Heart right ventricle (tissue), 16 donors: ENCODE measurements at regions not wholly inside any gene's neighbourhood (a gene's known extent, or its start where the extent isn't known, plus 50 kb on each side); places are given as distances from the start of the nearest gene placed in this dataset.

Experiments used
- ATAC-seq, 8 donors: fragments of 200-7000 bp; cut with Tn5 transposase; one replicate each; pipeline ENCODE4 v1.9.1; 2020; ENCODE audit warnings: mild to moderate bottlenecking in 8 of 8, moderate library complexity in 8 of 8, moderate number of reproducible peaks in 1 of 8
- DNase-seq, 2 donors: peaks; one replicate each; pipeline ENCODE4 v3.0.0-alpha.2; 2020
- H3K27ac ChIP-seq, 10 donors: fragments of 200-600 bp; sonication (generic) in 2 of 10; one replicate each; pipeline versions ENCODE4 v1.5.0 to v1.8.0; 2020 to 2022; ENCODE audit warnings: mild to moderate bottlenecking in 3 of 10
- H3K27me3 ChIP-seq, 7 donors: fragments of 200-600 bp; one replicate each; pipeline ENCODE4 v1.8.0; 2021 to 2022; ENCODE audit warnings: mild to moderate bottlenecking in 2 of 7
- H3K36me3 ChIP-seq, 9 donors: fragments of 200-600 bp; sonication (generic) in 1 of 9; one replicate each; pipeline versions ENCODE4 v1.5.0 to v1.8.0; 2020 to 2022; ENCODE audit warnings: mild to moderate bottlenecking in 2 of 9
- H3K4me1 ChIP-seq, 9 donors: fragments of 200-600 bp; sonication (generic) in 1 of 9; one replicate each; pipeline versions ENCODE4 v1.5.0 to v1.8.0; 2020 to 2022; ENCODE audit warnings: mild to moderate bottlenecking in 4 of 9
- H3K4me3 ChIP-seq, 10 donors: fragments of 200-600 bp; sonication (generic) in 2 of 10; one replicate each; pipeline versions ENCODE4 v1.5.0 to v1.8.0; 2020 to 2022; ENCODE audit warnings: mild to moderate bottlenecking in 7 of 10, moderate library complexity in 2 of 10
- H3K9me3 ChIP-seq, 11 donors: fragments of 200-600 bp in 10 of 11; sonication (generic) in 2 of 11; one replicate each; pipeline versions ENCODE4 v1.5.0 to v1.8.0; 2013 to 2022; ENCODE audit warnings: mild to moderate bottlenecking in 2 of 11, control low read depth in 1 of 11, moderate library complexity in 1 of 11
- CTCF ChIP-seq, 9 donors: fragments of 200-600 bp; sonication (generic) in 2 of 9; IDR thresholded peaks; one replicate each; pipeline versions ENCODE4 v1.5.0 to v1.8.0; 2021 to 2022; ENCODE audit warnings: antibody characterized with exemption in 9 of 9, mild to moderate bottlenecking in 5 of 9, moderate library complexity in 1 of 9
- WGBS, 2 donors: extraction: QIAGEN DNeasy Blood & Tissue Kit; methylation state at CpG; one replicate each; pipeline ENCODE4 v1.1.7; 2013; ENCODE audit warnings: inconsistent platforms in 1 of 2; 5-methylcytosine and 5-hydroxymethylcytosine counted together
- intact Hi-C, 10 donors: fragments of 100-400 bp; cut with DNase I; formaldehyde crosslinking; loops; one replicate each; pipeline versions ENCODE4 v1.11.1 to v1.14.2; 2022
- donor health status: Arrhythmogenic right ventricular cardiomyopathy.
- donor health status: ischemic (EF 13 %, LVEDD 7.1; RV severe dilation, severe dysfunction).
- donor health status: healthy with polysubstance abuse.
- donor health status: DM: no; HTN: yes; CAD: no.
- donor health status: DM: no; HTN: no; CAD: no.
- donor health status: ischemic (EF 25% LVEDD 6.9; RV normal size, moderate dysfunction).
- donor health status: ischemic (EF 25% LVEDD 5.7; RV mildly dilated, moderate dysfunction).
- donor health status: healthy.
- donor health status: DM: yes; HTN: yes; CAD: no.
- donor health status: Ischemic cardiomyopathy.
- donor health status: ischemic (EF 35%, LVEDD 5.7; RV mildly dilated, moderate dysfunction).
- donor health status: nonischemic (EF 11% LVEDD 7.7; RV severe dilation, severe dysfunction).
- donor health status: DM: yes; HTN: yes; CAD: no.
- donor health status: PGD.
- donor health status: ischemic (EF 29% LVEDD 5.4; RV normal size, mild dysfunction).
- donor health status: nonischemic (EF 23%, LVEDD 6.1; RV moderate dilation, normal function).

GRCh38 chrX:122113896-122114295, 1066.5 kb downstream of the GLUD2 start:
- WGBS, 2 donors = 34 to 72% methylated on average over 4 of the region's 4 CpGs
- H3K4me3 ChIP-seq = no peak overlapping the region
- intact Hi-C loops = no loop called here

DNA sequence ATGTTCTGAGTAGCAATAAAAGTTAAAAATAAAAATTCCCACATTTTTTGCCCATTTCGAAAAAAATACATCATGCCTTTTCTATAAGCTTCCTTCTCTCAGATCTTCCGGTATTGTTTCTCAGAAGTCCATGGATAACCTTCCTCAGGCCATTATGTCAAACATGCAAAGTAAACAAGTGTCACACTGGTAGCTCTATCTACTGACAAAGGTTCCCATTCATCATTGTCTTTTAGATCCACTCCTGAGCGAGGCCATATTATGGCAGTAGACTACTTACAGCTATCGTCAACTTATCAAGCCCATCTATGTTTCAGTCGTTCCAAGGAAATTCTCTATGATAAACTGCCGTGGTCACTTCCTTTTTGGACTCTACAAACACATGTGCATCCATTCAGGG, 1068.2 kb downstream of the GLUD2 start:
- no peak overlapping the region for H3K4me3 ChIP-seq
- DNase-seq = no peak
- 40 to 53% methylated on average over 6 of the region's 6 CpGs for WGBS, 2 donors
- H3K9me3 ChIP-seq = peaks cover 0 to 7% (median 0%) of the 10 kb centered on the region in 11 donors
- no peak overlapping the region for H3K27ac ChIP-seq
- no peaks in the 10 kb centered on the region for H3K36me3 ChIP-seq
- intact Hi-C loops = no loop called here
- ATAC-seq = no peak
- no peak for TF ChIP-seq CTCF (IDR thresholded peaks at IDR 0.05)
- no peaks in the 10 kb centered on the region for H3K27me3 ChIP-seq
- H3K4me1 ChIP-seq = no peaks in the 10 kb centered on the region

More at GRCh38 chrX:122113896-122114295, 1066.5 kb downstream of the GLUD2 start:
- Histone ChIP-seq H3K27me3 (no peaks in the 10 kb centered on the region), H3K9me3 (peaks cover 0 to 7% (median 0%) of the 10 kb centered on the region in 11 donors), H3K27ac (no peak overlapping the region), H3K36me3 (no peaks in the 10 kb centered on the region), H3K4me1 (no peaks in the 10 kb centered on the region)
- TF ChIP-seq CTCF (IDR thresholded peaks at IDR 0.05) = no peak
- DNase-seq (no peak), ATAC-seq (no peak)

DNA sequence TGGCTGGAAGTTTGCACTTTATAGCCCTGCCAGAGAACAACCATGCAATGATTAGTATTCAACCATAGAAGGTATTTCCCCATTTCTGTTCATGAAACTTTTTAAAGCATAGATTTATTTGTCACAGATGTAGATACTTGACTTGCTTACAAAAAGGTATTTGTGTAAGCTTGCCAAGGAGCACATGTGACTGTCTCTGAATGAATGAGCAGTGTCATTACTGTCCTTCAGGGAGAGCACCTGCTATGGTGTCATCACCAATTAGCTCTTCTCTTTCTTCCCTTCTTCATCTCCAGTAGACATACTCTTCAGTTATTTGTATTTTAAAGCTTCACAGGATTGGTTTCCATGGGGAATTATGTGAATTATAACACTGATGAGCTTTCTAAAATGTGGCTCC, 1064.7 kb upstream of the GRIA3 start:
- no peak for TF ChIP-seq CTCF (IDR thresholded peaks at IDR 0.05)
- no peaks in the 10 kb centered on the region for H3K27me3 ChIP-seq
- H3K36me3 ChIP-seq = no peaks in the 10 kb centered on the region
- intact Hi-C loops = no loop called here
- no peaks in the 10 kb centered on the region for H3K4me1 ChIP-seq
- DNase-seq (no peak), ATAC-seq (no peak)
- no peak overlapping the region for H3K27ac ChIP-seq
- no peaks in the 10 kb centered on the region for H3K9me3 ChIP-seq
- H3K4me3 ChIP-seq = no peak overlapping the region

DNA sequence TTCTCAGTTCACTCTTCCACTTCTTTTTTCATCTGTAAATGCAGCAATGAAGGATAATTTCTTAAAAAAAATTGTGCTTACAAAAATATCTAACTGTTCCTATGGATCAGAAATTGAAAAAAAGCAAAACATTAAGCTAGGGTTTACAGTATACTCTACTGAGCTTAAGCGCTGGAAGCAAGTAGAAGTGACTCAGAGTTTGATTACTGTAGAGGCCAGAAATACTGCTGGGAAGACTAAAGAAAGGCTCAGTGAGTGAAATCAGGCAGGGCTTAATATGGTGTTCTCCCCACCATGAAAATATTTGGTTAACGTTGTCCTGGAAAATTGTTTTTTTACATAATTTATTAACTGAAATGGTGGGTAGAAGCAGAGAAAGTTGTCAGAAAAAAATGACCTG, 1061.8 kb upstream of the GRIA3 start:
- H3K27ac ChIP-seq = no peak overlapping the region
- no peak overlapping the region for H3K4me3 ChIP-seq
- TF ChIP-seq CTCF (IDR thresholded peaks at IDR 0.05) = no peak
- WGBS, 2 donors = 83 to 91% methylated on average over 2 of the region's 2 CpGs
- no peaks in the 10 kb centered on the region for H3K27me3 ChIP-seq
- ATAC-seq (no peak), DNase-seq (no peak)
- no peaks in the 10 kb centered on the region for H3K36me3 ChIP-seq
- H3K4me1 ChIP-seq = no peaks in the 10 kb centered on the region
- H3K9me3 ChIP-seq = no peaks in the 10 kb centered on the region
- intact Hi-C loops = no loop called here

GRCh38 chrX:122133478-122133877, 1050.6 kb upstream of the GRIA3 start:
- Histone ChIP-seq H3K36me3 (no peaks in the 10 kb centered on the region), H3K9me3 (peaks cover 0 to 10% (median 0%) of the 10 kb centered on the region in 11 donors), H3K4me1 (no peaks in the 10 kb centered on the region), H3K27me3 (no peaks in the 10 kb centered on the region), H3K4me3 (no peak overlapping the region), H3K27ac (no peak overlapping the region)
- DNase-seq (no peak), ATAC-seq (no peak)
- intact Hi-C loops = no loop called here
- TF ChIP-seq CTCF (IDR thresholded peaks at IDR 0.05) = no peak
- WGBS, 2 donors = 60 to 93% methylated on average over 1 of the region's 1 CpG
